ENCODE measurements at regions not wholly inside any gene's neighbourhood (a gene's known extent, or its start where the extent isn't known, plus 50 kb on each side); places are given as distances from the start of the nearest gene placed in this dataset.
"Not testable (repeated sequence)": the region's sequence is repeated elsewhere in the genome, so short reads cannot be mapped to it uniquely, and the experiment has no call there.

- in situ Hi-C loops (cut with HindIII; ENCODE audit: low sequenced_read_pairs), result no loop called here
These were observed 82.4 kb downstream of the ARL6IP4 start for GRCh38 chr12:123062681-123063486.

- in situ Hi-C loops (cut with HindIII; ENCODE audit: low sequenced_read_pairs), result no loop called here
These were observed 81.1 kb downstream of the ARL6IP4 start for GRCh38 chr12:123061441-123062205.

- in situ Hi-C loops (cut with HindIII; ENCODE audit: low sequenced_read_pairs), result loop anchor here (5.0 kb wide), 2 partner anchors 67 to 73 kb away; no protein-coding TSS in a partner anchor
These were observed 79.0 kb downstream of the ARL6IP4 start for GRCh38 chr12:123059500-123059899.

GRCh38 chr12:123058980-123059379, 78.5 kb downstream of the ARL6IP4 start:
- in situ Hi-C loops (cut with HindIII; ENCODE audit: low sequenced_read_pairs), result loop anchor here (5.0 kb wide), 2 partner anchors 67 to 73 kb away; no protein-coding TSS in a partner anchor

DNA sequence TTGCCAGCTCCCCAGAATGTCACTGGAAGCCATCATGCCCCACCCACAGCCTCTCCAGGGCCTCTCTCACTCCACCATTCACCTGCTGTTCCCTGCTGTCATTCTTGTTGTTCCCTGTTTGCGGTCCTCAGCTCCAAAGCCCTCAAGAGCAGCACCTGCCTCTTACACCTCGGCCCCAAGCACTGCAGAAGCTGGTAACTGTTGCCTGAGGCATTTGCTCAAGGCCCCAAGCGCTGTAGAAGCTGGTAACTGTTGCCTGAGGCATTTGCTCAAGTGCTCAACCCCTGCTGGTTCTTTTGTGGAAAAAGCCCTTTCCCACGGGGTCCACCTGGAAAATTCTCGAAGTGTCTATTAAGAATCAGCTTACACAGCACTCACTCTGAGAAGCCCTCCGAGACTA, 78.0 kb downstream of the ARL6IP4 start:
- in situ Hi-C loops (cut with HindIII; ENCODE audit: low sequenced_read_pairs), result loop anchor here (5.0 kb wide), 2 partner anchors 66 to 74 kb away; no protein-coding TSS in a partner anchor

DNA sequence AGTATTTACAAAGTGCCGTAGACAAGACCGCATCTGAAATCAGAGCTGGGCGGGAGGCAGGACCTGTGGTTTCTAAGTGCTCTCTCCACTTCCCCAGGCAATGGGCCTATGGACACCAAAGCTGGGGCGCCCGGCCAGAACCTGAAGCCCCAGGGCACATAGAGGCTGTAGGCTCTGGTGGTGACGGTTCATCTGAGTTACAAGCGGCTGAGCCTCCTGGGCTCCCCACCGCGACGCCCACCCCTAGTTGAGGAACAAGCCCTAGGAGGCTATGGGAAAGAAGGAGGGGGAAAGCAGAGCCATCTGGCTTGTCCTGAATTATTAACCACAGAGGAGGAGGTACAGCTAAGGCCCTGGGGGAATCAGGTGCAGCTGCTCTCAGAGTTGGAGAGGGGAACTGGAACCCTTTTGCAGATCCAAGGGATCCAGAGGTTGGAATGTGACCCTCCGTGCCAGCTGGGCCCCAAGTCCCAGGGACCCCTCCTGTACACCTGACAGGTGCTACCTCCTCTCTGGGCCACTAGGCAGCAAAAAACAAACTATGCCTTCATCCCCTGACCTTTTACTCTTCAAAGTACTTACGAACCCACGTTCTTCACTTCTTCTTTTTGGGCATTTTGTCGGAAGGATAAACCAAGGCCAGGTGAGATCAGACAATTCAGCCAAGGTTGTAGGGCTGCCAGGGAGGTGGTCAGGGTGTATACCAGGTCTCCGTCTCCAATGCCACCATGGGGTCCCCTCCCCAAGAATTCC, 77.2 kb downstream of the ARL6IP4 start:
- in situ Hi-C loops (cut with HindIII; ENCODE audit: low sequenced_read_pairs), result loop anchor here (5.0 kb wide), 2 partner anchors 65 to 75 kb away; no protein-coding TSS in a partner anchor

- in situ Hi-C loops (cut with HindIII; ENCODE audit: low sequenced_read_pairs), result loop anchor here (5.0 kb wide), 2 partner anchors 64 to 76 kb away; no protein-coding TSS in a partner anchor
These were observed 76.2 kb downstream of the ARL6IP4 start for GRCh38 chr12:123056709-123057108.

DNA sequence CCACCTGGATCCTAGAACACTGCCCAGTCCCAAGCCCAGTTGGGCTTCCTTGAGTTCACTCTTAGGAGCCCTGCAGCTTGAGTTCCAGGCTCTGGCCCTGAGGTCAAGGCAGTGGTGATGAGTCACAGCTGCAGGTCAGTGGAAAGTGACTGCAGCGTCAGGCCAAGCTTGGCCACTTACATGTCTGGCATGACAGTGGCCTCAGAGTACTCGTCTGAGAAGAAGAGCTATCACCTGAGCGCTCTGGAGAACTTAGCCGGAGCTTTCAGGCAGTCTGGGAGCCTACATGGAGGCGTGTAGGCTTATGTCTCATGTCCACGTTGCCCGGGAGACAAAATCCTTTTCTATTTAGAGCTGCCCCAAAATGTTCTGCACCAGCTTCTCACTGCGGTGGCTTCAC, 75.6 kb downstream of the ARL6IP4 start:
- in situ Hi-C loops (cut with HindIII; ENCODE audit: low sequenced_read_pairs), result loop anchor here (5.0 kb wide), 2 partner anchors 64 to 76 kb away; no protein-coding TSS in a partner anchor

DNA sequence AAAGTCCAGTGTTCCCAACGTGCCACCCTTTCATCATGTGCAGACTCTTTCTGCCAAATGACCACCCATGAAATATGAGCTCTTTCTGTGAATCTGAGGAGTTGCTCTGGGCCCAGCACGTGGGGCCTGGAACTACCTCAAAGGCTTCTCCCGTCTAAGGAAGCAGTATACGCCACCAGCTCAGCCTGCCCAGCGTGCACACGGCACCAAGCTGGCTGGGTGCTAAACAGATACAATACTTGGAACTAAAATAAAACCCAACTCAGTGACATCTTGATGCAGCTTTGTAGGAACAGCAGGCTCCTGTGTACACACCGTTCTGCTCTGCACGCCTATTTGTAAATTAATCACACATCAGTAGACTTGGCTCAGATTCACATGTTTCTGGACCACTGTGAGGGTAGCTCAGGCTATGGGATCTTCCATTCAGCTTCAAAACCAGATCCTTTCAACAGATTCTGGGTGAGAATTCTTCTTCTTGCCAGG, 74.8 kb downstream of the ARL6IP4 start:
- in situ Hi-C loops (cut with HindIII; ENCODE audit: low sequenced_read_pairs), result loop anchor here (5.0 kb wide), 2 partner anchors 63 to 77 kb away; no protein-coding TSS in a partner anchor

DNA sequence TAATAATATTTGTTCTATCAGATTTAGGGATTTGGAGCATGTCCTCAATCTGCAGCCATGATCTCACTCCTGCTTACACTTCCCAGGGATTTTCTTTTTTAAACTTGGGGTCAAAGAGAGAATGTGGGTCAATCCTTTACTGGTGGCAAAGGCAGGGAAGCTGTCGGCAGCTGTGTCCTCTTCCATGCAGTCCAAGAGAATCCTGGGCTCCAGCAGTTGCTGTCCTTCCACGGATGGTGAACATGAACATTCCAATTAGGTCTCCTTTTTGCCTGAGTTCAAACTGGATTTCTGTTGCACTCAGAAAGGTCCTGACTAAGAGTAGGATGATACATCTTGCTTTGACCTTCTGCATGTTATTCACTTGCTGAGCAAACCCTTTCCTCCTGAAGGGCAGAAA, 73.9 kb downstream of the ARL6IP4 start:
- in situ Hi-C loops (cut with HindIII; ENCODE audit: low sequenced_read_pairs), result no loop called here

DNA sequence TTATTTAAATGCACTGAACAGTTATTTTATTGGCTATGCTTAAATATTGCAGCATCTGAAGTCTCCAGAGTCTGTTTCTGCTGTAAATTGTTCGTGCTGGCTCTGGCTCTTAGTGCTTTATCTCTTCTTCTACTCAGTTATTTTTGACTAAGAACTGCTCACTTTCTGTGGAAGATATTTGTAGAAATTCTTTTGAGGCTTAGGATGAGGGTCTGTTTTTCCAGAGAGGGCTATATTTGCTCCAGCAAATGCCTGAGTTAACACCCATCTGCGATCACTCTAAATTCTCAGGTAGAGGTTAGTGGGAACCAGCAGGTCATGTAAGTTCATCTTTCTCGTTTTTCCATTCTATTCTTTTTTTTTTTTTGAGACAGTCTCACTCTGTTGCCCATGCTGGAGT, 71.1 kb downstream of the ARL6IP4 start:
- in situ Hi-C loops (cut with HindIII; ENCODE audit: low sequenced_read_pairs), result no loop called here

GRCh38 chr12:123050913-123051312, 70.4 kb downstream of the ARL6IP4 start:
- in situ Hi-C loops (cut with HindIII; ENCODE audit: low sequenced_read_pairs), result no loop called here

GRCh38 chr12:123050331-123050831, 69.9 kb downstream of the ARL6IP4 start:
- in situ Hi-C loops (cut with HindIII; ENCODE audit: low sequenced_read_pairs), result no loop called here

DNA sequence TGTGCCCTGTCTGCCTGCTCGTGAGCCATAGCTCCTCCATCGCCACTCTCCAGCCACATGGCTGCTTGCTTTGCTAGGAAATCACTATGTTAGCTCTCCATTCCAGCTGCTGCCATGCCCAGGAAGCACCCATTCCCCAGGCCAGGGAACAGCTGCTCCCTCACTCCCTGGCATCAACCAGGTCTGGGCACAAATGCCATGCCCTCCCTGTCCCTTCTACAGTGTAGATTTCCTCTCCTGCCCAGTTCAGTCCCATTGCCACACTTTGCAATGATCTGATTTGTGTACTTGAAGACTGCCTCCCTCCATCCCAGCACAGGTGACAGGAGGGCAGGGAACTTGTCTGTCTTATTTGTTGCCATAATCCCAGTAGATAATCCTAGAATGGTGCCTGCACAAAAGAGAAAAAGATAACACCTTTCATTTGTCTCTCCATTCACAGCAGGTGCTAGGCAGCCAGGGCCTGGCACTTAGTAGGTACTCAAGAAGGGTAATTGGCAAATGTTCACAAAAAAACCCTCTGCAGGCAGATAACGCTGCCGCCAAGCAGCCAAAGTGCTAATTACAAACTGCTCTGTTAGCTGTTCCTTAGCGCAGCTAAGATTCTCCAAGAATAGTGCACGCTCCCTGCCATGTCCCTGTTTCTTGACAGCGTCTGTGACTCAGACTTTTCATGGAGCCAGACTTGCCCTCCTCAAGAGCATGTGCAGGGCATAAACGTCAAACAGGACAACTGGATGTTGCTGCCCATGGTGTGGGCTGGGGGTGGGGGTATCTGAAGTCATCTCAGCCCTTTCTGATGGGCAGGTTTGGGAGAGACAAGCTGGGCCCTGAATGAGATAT, 69.1 kb downstream of the ARL6IP4 start:
- in situ Hi-C loops (cut with HindIII; ENCODE audit: low sequenced_read_pairs), result no loop called here

DNA sequence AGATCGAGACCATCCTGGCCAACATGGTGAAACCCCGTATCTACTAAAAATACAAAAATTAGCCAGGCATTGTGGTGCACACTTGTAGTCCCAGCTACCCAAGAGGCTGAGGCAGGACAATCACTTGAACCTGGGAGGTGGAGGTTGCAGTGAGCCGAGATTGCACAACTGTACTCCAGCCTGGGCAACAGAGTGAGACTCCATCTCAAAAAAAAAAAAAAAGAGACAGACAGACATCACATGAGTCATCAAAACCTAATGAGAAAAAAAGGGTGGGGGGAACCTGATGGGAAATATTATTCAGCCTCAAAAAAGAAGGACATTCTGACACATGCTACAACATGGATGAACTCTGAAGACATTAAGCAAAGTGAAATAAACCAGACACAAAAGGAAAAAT, 67.4 kb downstream of the ARL6IP4 start:
- in situ Hi-C loops (cut with HindIII; ENCODE audit: low sequenced_read_pairs), result not testable (repeated sequence)

- in situ Hi-C loops (cut with HindIII; ENCODE audit: low sequenced_read_pairs), result no loop called here
These were observed 66.8 kb downstream of the ARL6IP4 start for GRCh38 chr12:123047289-123047688.

DNA sequence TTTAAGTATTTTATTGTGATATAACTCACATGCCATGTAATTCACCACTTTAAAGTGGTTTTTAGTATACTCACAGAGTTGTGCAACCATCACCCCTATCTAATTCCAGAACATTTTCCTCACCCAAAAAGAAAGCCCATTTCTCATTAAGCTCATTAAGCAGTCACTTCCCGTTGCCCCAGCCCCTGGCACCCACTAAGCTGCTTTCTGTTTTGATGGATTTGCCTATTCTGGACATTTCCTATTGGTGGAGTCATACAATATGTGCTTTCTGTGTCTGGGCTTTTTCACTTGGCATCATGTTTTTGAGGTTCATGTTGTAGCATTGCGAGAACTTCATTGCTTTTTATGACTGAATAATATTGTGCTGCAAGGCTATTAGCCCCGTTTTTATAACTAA, 66.0 kb downstream of the ARL6IP4 start:
- in situ Hi-C loops (cut with HindIII; ENCODE audit: low sequenced_read_pairs), result no loop called here

DNA sequence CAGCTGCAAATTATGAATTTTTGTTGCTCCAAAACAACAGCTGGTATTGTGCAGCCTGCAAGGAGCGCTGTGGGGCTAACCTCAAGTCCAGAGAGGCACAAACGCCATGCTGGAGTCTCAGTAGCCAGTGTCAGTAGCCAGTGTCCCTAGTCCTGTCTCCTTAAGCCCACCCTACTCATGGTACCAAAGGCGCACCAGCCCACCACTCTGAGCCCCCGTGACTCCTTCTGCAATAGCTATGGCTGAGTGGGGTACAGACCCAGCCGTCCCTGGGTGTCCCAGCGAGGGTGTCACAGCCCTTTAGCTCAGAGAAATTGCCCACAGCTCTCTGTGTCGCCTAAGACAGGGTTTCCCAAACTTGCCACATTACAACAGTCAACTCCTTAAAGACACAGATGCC, 65.2 kb downstream of the ARL6IP4 start:
- in situ Hi-C loops (cut with HindIII; ENCODE audit: low sequenced_read_pairs), result no loop called here

DNA sequence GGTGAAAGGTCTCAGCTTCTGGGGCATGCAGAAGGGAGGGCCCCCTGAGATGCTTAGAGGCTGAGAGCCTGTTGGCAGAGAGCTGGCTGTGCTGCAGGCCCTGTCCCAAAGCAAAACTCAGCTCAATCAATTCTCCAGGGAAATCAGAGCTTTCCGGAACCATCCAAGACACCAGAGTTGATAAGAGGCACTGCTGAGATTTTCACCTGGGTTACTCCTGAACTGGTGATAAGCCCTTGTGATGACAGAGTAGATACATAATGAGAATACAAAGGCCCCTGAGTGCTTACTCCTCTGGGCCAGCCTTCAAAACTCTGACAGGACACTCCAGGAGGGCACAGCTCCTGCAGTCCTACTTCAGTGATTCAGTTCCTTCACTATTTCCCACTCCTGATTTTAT, 63.9 kb downstream of the ARL6IP4 start:
- in situ Hi-C loops (cut with HindIII; ENCODE audit: low sequenced_read_pairs), result loop anchor here (5.0 kb wide), 1 partner anchor 188 kb away; the partner anchor contains the start of genes MPHOSPH9 and MTRFR

Measured in endothelial cell of hepatic sinusoid (primary cell).